Neural progenitor cell (in vitro differentiated cells): ENCODE measurements at regions not wholly inside any gene's neighbourhood (a gene's known extent, or its start where the extent isn't known, plus 50 kb on each side); places are given as distances from the start of the nearest gene placed in this dataset.
"Not testable (repeated sequence)": the region's sequence is repeated elsewhere in the genome, so short reads cannot be mapped to it uniquely, and the experiment has no call there.

Experiments
- DNase-seq: peaks from one replicate; pipeline ENCODE4 v3.0.0-alpha.2; 2016; ENCODE audit warnings: low spot score
- H2AFZ ChIP-seq: fragments of 200-600 bp; sonication (generic); replicated peaks from 2 replicates; pipeline ENCODE4 v1.6.1; 2016; ENCODE audit warnings: antibody characterized with exemption
- H3F3A ChIP-seq: fragments of 200-600 bp; sonication (generic); 2 replicates; pipeline ENCODE4 v1.6.1; 2016; ENCODE audit warnings: antibody characterized with exemption, low read depth
- H3K27ac ChIP-seq: fragments of 200-600 bp; sonication (generic); 2 replicates; pipeline ENCODE4 v1.5.1; 2016; ENCODE audit warnings: mild to moderate bottlenecking
- H3K27me3 ChIP-seq: fragments of 200-600 bp; sonication (generic); 2 replicates; pipeline ENCODE4 v1.6.1; 2016; ENCODE audit warnings: mild to moderate bottlenecking, moderate library complexity
- H3K36me3 ChIP-seq: fragments of 200-600 bp; sonication (generic); 2 replicates; pipeline ENCODE4 v1.5.1; 2016
- H3K4me1 ChIP-seq: fragments of 200-600 bp; sonication (generic); 2 replicates; pipeline ENCODE4 v1.6.1; 2016; ENCODE audit warnings: mixed run types
- H3K4me2 ChIP-seq: fragments of 200-600 bp; sonication (generic); 2 replicates; pipeline ENCODE4 v1.6.1; 2016
- H3K4me3 ChIP-seq: fragments of 200-600 bp; sonication (generic); 2 replicates; pipeline ENCODE4 v1.5.1; 2016
- H3K79me2 ChIP-seq: fragments of 200-600 bp; sonication (generic); 2 replicates; pipeline ENCODE4 v1.6.1; 2016; ENCODE audit warnings: low read depth
- H3K9ac ChIP-seq: fragments of 200-600 bp; sonication (generic); 2 replicates; pipeline ENCODE4 v1.6.1; 2016
- H3K9me3 ChIP-seq: fragments of 200-600 bp; sonication (generic); 2 replicates; pipeline ENCODE4 v1.5.1; 2016; ENCODE audit warnings: low read depth
- H4K20me1 ChIP-seq: fragments of 200-600 bp; sonication (generic); 2 replicates; pipeline ENCODE4 v1.6.1; 2016; ENCODE audit warnings: low read depth
- H3K27ac Mint-ChIP-seq: 3 replicates; pipeline ENCODE4 v1.8.0; 2021; ENCODE audit warnings: mixed read lengths
- H3K27me3 Mint-ChIP-seq: 2 replicates; pipeline ENCODE4 v1.8.0; 2022; ENCODE audit warnings: low read depth, mild to moderate bottlenecking, inconsistent platforms, moderate library complexity, mixed read lengths; ENCODE audit not compliant: insufficient read depth
- H3K36me3 Mint-ChIP-seq: 3 replicates; pipeline ENCODE4 v1.8.0; 2021; ENCODE audit warnings: mixed read lengths
- H3K4me1 Mint-ChIP-seq: 3 replicates; pipeline ENCODE4 v1.8.0; 2021; ENCODE audit warnings: mixed read lengths
- H3K4me3 Mint-ChIP-seq: 3 replicates; pipeline ENCODE4 v1.8.0; 2021; ENCODE audit warnings: mild to moderate bottlenecking, moderate library complexity, mixed read lengths
- H3K9me3 Mint-ChIP-seq: 3 replicates; pipeline ENCODE4 v1.8.0; 2020; ENCODE audit warnings: mixed read lengths
- EZH2 ChIP-seq: fragments of 200-600 bp; sonication (generic); IDR thresholded peaks from 2 replicates; pipeline ENCODE4 v1.6.1; 2017; ENCODE audit warnings: antibody characterized with exemption, mild to moderate bottlenecking, moderate library complexity
- EZH2phosphoT487 ChIP-seq: fragments of 200-600 bp; sonication (generic); IDR thresholded peaks from 2 replicates; pipeline ENCODE4 v1.6.1; 2017; ENCODE audit warnings: antibody characterized with exemption
- TF ChIP-seq, protein P1 (sequence below): fragments of 200-600 bp; sonication (generic); IDR thresholded peaks from 2 replicates; pipeline ENCODE4 v1.5.1; 2017; ENCODE audit warnings: antibody characterized with exemption, mild to moderate bottlenecking

DNA sequence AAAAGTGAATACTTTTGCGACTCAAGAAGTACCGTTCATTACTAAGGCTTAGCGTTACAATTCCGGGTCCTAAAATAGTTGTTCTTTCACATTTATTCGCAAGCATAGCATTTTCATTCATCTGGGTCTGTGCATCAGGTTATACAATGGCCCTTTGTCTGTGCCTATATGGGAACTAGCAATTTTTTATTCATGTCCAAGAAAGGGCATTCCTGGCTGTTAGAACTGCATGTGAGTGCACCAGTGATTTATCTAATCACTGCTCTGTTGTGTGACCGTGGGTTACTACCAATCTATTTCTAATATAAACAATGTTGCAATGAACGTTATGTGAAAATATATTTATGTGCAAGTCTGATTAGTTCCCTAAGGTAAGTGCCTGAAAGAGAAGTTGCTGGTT lies 63.8 kb downstream of the SPANXA1 start:
- not testable (repeated sequence) for H3K9me3 ChIP-seq, H3K36me3 Mint-ChIP-seq, H3K4me2 ChIP-seq, H3K4me3 ChIP-seq, H3K79me2 ChIP-seq, H2AFZ ChIP-seq, H3K9ac ChIP-seq, H3K4me1 Mint-ChIP-seq, H3F3A ChIP-seq, H3K9me3 Mint-ChIP-seq, H3K27me3 Mint-ChIP-seq, H3K27ac ChIP-seq, H3K4me3 Mint-ChIP-seq, H4K20me1 ChIP-seq, H3K27me3 ChIP-seq, H3K36me3 ChIP-seq, H3K27ac Mint-ChIP-seq, DNase-seq, H3K4me1 ChIP-seq

- H3K4me3 Mint-ChIP-seq, DNase-seq, H3K4me3 ChIP-seq, H3K27me3 Mint-ChIP-seq, H3K4me1 Mint-ChIP-seq, H3K4me2 ChIP-seq, H3K4me1 ChIP-seq, H3K27me3 ChIP-seq, H3K9me3 ChIP-seq, H3F3A ChIP-seq, H3K9ac ChIP-seq, H3K9me3 Mint-ChIP-seq, H4K20me1 ChIP-seq, H3K27ac Mint-ChIP-seq, H3K79me2 ChIP-seq, H3K27ac ChIP-seq, H3K36me3 ChIP-seq, H2AFZ ChIP-seq, H3K36me3 Mint-ChIP-seq: not testable (repeated sequence)
Measured at GRCh38 chrX:141475788-141476187, 108.8 kb downstream of the SPANXA1 start.

DNA sequence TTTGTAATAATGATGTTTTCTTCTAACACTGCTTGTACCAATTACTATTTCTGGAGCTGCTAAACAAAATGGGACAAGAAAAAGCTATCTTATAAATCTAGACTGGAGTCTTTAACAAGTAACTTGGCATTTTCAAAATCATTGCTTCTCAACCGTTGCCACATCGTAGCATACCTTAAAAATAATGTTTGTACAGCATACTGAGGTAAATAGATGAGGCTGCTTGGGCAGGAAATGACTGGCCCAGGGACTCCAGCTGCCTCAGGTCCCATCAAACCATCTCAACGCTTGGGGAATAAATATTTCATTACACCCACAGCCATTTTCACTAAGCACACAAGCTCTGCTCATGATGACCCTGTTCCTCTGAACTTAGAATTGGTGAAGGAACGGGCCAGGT lies 115.1 kb downstream of the SPANXA1 start:
- DNase-seq, result no peak
- Histone ChIP-seq H4K20me1 (no peaks in the 10 kb centered on the region), H3K4me1 (no peaks in the 10 kb centered on the region), H3K79me2 (no peaks in the 10 kb centered on the region), H3K36me3 (no peaks in the 10 kb centered on the region), H3K4me3 (no peak overlapping the region), H3K9me3 (no peaks in the 10 kb centered on the region), H3K9ac (no peak overlapping the region), H3K27me3 (no peaks in the 10 kb centered on the region), H2AFZ (no peak overlapping the region), H3K4me2 (no peak overlapping the region), H3F3A (no peaks in the 10 kb centered on the region), H3K27ac (no peak overlapping the region)
- H3K4me3 Mint-ChIP-seq, result no peak overlapping the region
- no peak for TF ChIP-seq EZH2
- TF ChIP-seq EZH2phosphoT487, result no peak
- TF ChIP-seq, protein P1, sequence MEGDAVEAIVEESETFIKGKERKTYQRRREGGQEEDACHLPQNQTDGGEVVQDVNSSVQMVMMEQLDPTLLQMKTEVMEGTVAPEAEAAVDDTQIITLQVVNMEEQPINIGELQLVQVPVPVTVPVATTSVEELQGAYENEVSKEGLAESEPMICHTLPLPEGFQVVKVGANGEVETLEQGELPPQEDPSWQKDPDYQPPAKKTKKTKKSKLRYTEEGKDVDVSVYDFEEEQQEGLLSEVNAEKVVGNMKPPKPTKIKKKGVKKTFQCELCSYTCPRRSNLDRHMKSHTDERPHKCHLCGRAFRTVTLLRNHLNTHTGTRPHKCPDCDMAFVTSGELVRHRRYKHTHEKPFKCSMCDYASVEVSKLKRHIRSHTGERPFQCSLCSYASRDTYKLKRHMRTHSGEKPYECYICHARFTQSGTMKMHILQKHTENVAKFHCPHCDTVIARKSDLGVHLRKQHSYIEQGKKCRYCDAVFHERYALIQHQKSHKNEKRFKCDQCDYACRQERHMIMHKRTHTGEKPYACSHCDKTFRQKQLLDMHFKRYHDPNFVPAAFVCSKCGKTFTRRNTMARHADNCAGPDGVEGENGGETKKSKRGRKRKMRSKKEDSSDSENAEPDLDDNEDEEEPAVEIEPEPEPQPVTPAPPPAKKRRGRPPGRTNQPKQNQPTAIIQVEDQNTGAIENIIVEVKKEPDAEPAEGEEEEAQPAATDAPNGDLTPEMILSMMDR, result no peak
- no peaks in the 10 kb centered on the region for H3K27me3 Mint-ChIP-seq
- H3K4me1 Mint-ChIP-seq, result no peaks in the 10 kb centered on the region
- peaks cover 2% of the 10 kb centered on the region for H3K9me3 Mint-ChIP-seq
- H3K36me3 Mint-ChIP-seq, result no peaks in the 10 kb centered on the region
- no peak overlapping the region for H3K27ac Mint-ChIP-seq

DNA sequence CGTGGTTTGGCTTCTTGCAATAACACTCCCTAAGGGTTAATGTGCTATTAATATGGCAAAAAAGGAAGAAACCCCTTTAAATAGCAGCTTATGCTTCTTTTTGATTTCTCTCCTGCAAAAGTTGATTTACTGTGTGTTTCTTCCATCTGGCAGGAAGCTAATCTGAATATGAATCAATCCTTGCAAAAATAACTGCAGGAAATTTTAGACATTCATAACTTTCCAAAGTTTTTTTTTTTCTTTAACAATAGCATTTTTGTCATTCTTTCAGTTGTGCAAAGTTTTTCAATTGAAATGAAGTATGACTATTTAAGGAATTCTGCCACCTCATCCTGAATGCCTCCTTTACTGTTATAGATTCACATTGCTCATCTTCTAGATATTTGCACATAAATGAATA lies 115.6 kb downstream of the SPANXA1 start:
- H3K27ac Mint-ChIP-seq, result no peak overlapping the region
- no peak overlapping the region for H3K4me3 Mint-ChIP-seq

More for the DNA sequence above, 115.6 kb downstream of the SPANXA1 start:
- DNase-seq, result no peak
- Histone ChIP-seq H3K4me2 (no peak overlapping the region), H3F3A (no peaks in the 10 kb centered on the region), H3K27ac (no peak overlapping the region), H3K9me3 (no peaks in the 10 kb centered on the region), H3K36me3 (no peaks in the 10 kb centered on the region), H3K27me3 (no peaks in the 10 kb centered on the region), H2AFZ (no peak overlapping the region), H3K9ac (no peak overlapping the region), H3K4me3 (no peak overlapping the region), H4K20me1 (no peaks in the 10 kb centered on the region), H3K79me2 (no peaks in the 10 kb centered on the region), H3K4me1 (no peaks in the 10 kb centered on the region)
- H3K27me3 Mint-ChIP-seq, result no peaks in the 10 kb centered on the region
- no peak for TF ChIP-seq EZH2
- no peak for TF ChIP-seq EZH2phosphoT487
- TF ChIP-seq, protein P1, result no peak
- H3K36me3 Mint-ChIP-seq, result no peaks in the 10 kb centered on the region
- no peaks in the 10 kb centered on the region for H3K4me1 Mint-ChIP-seq
- H3K9me3 Mint-ChIP-seq, result peaks cover 2% of the 10 kb centered on the region
